Medulla oblongata (tissue), 1 donor: ENCODE measurements at regions not wholly inside any gene's neighbourhood (a gene's known extent, or its start where the extent isn't known, plus 50 kb on each side); places are given as distances from the start of the nearest gene placed in this dataset.

Source experiments
- DNase-seq: peaks from one replicate; pipeline ENCODE4 v3.0.0-alpha.2; 2015; ENCODE audit errors: extremely low spot score

- no peak for DNase-seq
These were observed 549.0 kb downstream of the TCERG1L start for GRCh38 chr10:130762491-130762890.

GRCh38 chr10:130763071-130763470 is 548.5 kb downstream of the TCERG1L start:
- DNase-seq, result no peak

GRCh38 chr10:130763491-130763890 is 548.0 kb downstream of the TCERG1L start:
- DNase-seq, result no peak

DNA sequence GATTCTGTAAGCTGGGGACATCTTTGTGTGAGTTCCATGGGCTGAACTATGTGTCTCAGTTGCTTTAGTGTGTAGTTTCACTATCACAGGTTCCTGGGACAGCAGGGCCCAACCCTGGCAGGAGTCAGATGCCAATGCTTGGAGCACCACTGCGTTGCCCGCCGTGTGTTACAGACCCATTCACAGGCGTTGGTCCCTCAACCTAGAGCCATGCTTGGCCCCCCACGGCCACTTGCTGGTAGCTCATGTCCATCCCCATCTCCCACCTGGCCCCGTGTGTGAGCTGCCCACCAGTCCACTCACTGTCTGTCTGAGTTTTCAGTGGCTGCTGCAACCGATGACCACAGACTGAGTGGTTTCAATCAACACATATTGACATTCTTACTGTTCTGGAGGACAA is 546.9 kb downstream of the TCERG1L start:
- DNase-seq, result no peak

DNA sequence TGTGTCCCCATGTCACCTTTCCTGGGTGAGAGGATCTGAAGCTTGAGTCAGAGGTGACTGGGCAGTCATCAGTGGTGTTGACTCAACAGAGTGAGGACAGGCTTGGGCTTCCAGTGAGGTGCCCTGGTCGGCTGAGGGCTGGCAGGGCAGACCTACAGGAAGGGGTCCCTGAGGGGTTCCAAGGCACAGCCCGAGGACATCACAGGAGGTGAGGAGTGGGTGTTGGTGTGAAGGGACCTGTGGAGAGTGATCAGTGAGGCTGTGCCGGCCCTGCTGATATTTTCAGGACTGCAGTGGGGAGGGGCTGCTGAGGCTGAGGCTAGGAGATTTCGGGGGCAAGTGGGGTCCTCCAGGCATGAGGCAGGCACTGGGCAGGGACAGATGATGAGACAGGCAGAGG is 545.5 kb downstream of the TCERG1L start:
- DNase-seq, result no peak

DNA sequence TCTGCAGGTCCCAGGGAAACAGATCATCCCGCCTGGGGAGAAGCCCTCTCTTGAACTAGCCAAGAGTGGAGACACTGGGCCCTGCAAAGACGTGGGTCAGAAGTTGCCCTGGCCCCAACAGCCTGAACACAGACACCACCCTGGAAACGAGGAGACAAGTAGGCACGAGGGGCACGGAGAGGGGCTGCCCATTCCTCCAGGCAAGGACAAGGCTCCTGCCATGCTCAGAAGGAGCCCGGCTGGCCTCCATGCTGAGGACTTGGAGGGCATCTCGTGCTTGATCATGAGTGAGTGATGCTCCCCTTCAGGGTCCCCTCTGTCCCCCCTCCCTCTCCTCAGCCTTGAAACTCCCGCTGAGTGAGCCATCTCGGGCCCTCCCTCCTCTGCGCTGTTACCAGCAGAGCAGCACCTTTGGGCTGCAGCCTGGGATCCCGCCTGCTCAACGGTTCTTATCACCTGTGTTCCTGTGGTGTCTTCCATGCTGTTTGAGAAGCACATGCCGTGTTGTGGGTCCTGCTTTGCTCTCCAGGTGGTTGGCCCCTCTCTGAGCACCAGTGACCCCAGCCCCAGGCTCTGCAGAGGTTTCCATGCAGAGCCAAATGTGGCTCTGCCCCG is 544.3 kb downstream of the TCERG1L start:
- no peak for DNase-seq

DNA sequence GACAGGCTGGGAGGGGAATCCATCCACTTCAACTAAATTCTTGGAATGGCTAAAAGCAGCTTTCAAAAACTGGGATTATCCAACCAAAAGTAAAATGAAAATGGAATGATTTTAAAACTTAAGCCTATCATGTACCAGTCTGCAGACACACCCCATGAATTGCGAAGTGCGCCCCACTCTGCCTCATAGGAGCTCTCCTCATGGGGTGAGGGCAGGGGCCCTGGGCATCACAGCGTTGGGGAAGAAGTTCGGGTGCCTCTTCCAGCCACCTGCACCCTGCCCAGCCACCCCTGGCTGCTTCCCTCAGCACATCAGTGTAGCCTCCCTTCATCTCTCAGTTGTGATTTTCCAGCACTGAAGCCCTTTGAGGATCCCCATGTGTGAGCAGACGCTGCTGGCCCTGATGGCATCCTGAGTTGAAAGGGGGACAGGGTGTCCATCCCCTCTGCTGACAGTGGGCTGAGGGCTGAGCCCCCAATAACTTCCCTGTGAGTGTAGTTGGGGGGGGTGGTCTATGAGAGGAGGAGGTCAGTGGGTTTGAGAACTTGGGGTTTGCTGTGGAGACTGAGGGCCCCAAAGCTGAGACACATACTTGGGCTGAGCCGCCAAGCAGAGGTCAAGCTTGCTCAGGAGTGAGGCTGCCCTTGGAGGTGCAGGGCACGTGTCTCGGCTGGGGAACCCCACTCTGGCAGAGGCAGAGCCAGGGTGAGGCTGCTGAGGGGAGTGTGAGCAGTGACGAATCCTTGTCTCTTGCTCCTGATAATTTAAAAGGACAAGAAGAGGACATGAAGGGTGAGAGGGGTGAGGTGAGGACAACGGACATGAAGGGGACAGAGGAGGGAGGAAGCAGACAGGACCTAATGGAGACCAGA is 542.1 kb downstream of the TCERG1L start:
- DNase-seq, result no peak

- no peak for DNase-seq
These were observed 541.4 kb downstream of the TCERG1L start for GRCh38 chr10:130770018-130770630.

DNA sequence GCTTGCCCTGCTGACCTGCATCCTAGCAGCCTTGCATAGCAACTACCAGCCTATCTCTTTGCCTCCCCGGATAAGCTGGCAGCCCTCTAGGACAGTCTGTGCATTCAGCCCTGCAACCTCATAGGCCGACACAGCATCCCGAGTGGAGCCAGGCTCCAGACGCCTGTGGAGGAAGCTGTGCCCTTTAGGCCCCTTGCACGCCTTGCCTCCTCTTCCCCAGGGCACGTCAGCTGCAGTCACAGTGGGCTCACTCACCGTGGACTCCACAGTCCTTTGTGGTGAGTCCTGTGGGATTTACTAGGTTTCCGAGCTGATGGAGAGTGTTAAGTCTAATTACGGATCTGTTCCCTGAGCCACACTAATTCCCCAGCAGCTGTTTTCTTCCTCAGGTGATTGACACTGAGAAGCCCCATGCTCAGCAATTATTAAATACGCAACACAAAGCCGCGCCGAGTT is 540.0 kb downstream of the TCERG1L start:
- DNase-seq, result no peak

- DNase-seq, result no peak
These were observed 539.5 kb downstream of the TCERG1L start for GRCh38 chr10:130772056-130772455.

GRCh38 chr10:130772676-130773075 is 538.8 kb downstream of the TCERG1L start:
- DNase-seq, result no peak

GRCh38 chr10:130773941-130774340 is 537.6 kb downstream of the TCERG1L start:
- DNase-seq, result no peak

- no peak for DNase-seq
These were observed 536.6 kb downstream of the TCERG1L start for GRCh38 chr10:130774871-130775270.

- DNase-seq, result no peak
These were observed 536.2 kb downstream of the TCERG1L start for GRCh38 chr10:130775311-130775710.

- DNase-seq, result no peak
These were observed 534.8 kb downstream of the TCERG1L start for GRCh38 chr10:130776724-130777123.

- no peak for DNase-seq
These were observed 533.9 kb downstream of the TCERG1L start for GRCh38 chr10:130777507-130778165.

- DNase-seq, result no peak
These were observed 533.4 kb downstream of the TCERG1L start for GRCh38 chr10:130778166-130778545.

GRCh38 chr10:130780763-130781162 is 530.8 kb downstream of the TCERG1L start:
- no peak for DNase-seq

DNA sequence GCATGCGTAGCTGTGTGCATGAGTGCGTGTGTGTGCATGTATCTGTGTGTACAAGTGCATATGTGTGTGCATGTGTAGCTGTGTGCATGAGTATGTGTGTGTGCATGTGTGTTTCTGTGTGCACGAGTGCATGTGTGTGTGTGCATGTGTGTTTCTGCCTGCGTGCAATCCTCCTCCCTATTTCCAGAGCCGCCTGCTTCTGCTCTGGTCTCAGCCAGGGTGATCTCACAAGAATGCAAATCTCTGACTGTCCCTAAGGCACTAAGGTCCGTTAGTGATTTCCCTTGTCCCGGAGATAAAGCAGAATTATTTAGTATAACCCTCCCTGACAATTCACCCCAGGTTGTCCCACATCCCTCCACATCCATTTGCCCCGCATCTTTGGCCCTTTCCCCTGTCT is 530.3 kb downstream of the TCERG1L start:
- no peak for DNase-seq

- no peak for DNase-seq
These were observed 529.9 kb downstream of the TCERG1L start for GRCh38 chr10:130781623-130782022.

DNA sequence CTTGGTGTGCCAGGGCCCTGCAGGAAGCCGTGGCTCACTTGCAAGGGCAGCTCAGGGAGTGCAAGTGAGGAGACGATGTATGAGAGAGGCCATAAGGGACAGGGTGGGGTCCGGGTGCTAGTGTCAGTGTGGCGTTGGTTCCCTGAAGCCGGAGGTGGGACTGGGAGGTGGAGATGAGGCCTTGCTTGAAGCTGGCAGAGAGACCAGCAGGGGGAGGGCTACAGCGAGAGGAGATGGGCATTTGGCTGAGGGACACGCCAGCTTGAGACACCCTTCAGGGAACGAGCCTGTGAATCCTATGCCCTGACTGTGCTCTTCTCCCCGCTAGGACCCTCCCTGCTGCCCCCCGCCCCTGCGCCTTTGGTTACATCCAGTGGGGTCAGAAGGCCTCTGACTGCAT is 529.1 kb downstream of the TCERG1L start:
- DNase-seq, result no peak

DNA sequence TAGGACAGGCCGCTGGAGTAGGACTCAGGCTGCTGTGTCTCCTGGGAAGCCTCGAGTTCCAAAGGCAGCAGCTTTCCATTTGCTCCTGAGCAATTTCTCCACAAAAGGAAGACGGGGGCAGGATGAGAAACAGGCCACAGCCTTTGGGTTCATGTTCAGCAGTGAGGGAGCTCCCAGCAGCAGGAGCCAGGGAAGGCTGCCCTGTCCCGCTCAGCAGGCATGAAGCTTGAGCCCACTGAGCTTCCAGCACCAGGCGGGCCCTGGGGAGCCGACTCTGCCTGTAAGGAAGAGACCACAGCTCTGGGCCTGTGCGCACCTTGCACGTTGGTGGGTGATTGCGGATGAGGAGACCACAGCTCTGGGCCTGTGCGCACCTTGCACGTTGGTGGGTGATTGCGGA is 527.2 kb downstream of the TCERG1L start:
- no peak for DNase-seq
